GM19438 (cell line): ENCODE measurements at regions not wholly inside any gene's neighbourhood (a gene's known extent, or its start where the extent isn't known, plus 50 kb on each side); places are given as distances from the start of the nearest gene placed in this dataset.
A peak's percentile ranks its signal among the peaks of the same experiment; 100 is the strongest.
"Not testable (repeated sequence)": the region's sequence is repeated elsewhere in the genome, so short reads cannot be mapped to it uniquely, and the experiment has no call there.

Source experiments
- ATAC-seq: cut with Tn5 transposase; IDR thresholded peaks from one replicate; pipeline ENCODE4 v1.9.1; 2021; ENCODE audit warnings: low read depth; ENCODE audit not compliant: unreplicated experiment

- no peak for ATAC-seq
Measured at GRCh38 chr4:81751531-81752289, 280.0 kb upstream of the RASGEF1B start.

GRCh38 chr4:81747242-81747930, 275.7 kb upstream of the RASGEF1B start:
- ATAC-seq, result no peak

GRCh38 chr4:81746773-81747172, 275.1 kb upstream of the RASGEF1B start:
- ATAC-seq, result no peak

- ATAC-seq, result no peak
Measured at GRCh38 chr4:81746071-81746470, 274.4 kb upstream of the RASGEF1B start.

- ATAC-seq, result no peak
Measured at GRCh38 chr4:81745050-81745449, 273.3 kb upstream of the RASGEF1B start.

GRCh38 chr4:81743731-81744435, 272.2 kb upstream of the RASGEF1B start:
- ATAC-seq, result no peak

GRCh38 chr4:81740487-81740886, 268.8 kb upstream of the RASGEF1B start:
- ATAC-seq, result no peak

- ATAC-seq, result no peak
Measured at GRCh38 chr4:81738891-81739290, 267.2 kb upstream of the RASGEF1B start.

GRCh38 chr4:81737865-81738559, 266.3 kb upstream of the RASGEF1B start:
- no peak for ATAC-seq

- no peak for ATAC-seq
Measured at GRCh38 chr4:81736324-81736723, 264.6 kb upstream of the RASGEF1B start.

- ATAC-seq, result no peak
Measured at GRCh38 chr4:81732980-81733379, 261.3 kb upstream of the RASGEF1B start.

- peak; percentile 80 for ATAC-seq
Measured at GRCh38 chr4:81724925-81725329, 253.2 kb upstream of the RASGEF1B start.

- ATAC-seq, result no peak
Measured at GRCh38 chr4:81723927-81724587, 252.3 kb upstream of the RASGEF1B start.

GRCh38 chr4:81723019-81723884, 251.5 kb upstream of the RASGEF1B start:
- no peak for ATAC-seq

GRCh38 chr4:81722290-81722851, 250.7 kb upstream of the RASGEF1B start:
- no peak for ATAC-seq

- ATAC-seq, result no peak
Measured at GRCh38 chr4:81715757-81716156, 244.1 kb upstream of the RASGEF1B start.

- not testable (repeated sequence) for ATAC-seq
Measured at GRCh38 chr4:81715357-81715756, 243.7 kb upstream of the RASGEF1B start.

GRCh38 chr4:81714291-81714690, 242.6 kb upstream of the RASGEF1B start:
- ATAC-seq, result no peak

GRCh38 chr4:81712714-81713113, 241.0 kb upstream of the RASGEF1B start:
- no peak for ATAC-seq
